Hepatocyte (in vitro differentiated cells): ENCODE measurements at regions not wholly inside any gene's neighbourhood (a gene's known extent, or its start where the extent isn't known, plus 50 kb on each side); places are given as distances from the start of the nearest gene placed in this dataset.

Experiments
- CTCF ChIP-seq: fragments of 200-600 bp; sonication (generic); IDR thresholded peaks from 2 replicates; pipeline ENCODE4 v1.5.1; 2016; ENCODE audit warnings: antibody characterized with exemption, mild to moderate bottlenecking; ENCODE audit not compliant: poor library complexity
- EZH2 ChIP-seq: fragments of 200-600 bp; sonication (generic); IDR thresholded peaks from 2 replicates; pipeline ENCODE4 v1.6.1; 2016; ENCODE audit warnings: antibody characterized with exemption, mild to moderate bottlenecking, borderline replicate concordance

GRCh38 chr3:18734309-18734708, 309.2 kb upstream of the SATB1 start:
- TF ChIP-seq EZH2 (no peak), CTCF (no peak)
